ENCODE measurements at regions not wholly inside any gene's neighbourhood (a gene's known extent, or its start where the extent isn't known, plus 50 kb on each side); places are given as distances from the start of the nearest gene placed in this dataset.

DNA sequence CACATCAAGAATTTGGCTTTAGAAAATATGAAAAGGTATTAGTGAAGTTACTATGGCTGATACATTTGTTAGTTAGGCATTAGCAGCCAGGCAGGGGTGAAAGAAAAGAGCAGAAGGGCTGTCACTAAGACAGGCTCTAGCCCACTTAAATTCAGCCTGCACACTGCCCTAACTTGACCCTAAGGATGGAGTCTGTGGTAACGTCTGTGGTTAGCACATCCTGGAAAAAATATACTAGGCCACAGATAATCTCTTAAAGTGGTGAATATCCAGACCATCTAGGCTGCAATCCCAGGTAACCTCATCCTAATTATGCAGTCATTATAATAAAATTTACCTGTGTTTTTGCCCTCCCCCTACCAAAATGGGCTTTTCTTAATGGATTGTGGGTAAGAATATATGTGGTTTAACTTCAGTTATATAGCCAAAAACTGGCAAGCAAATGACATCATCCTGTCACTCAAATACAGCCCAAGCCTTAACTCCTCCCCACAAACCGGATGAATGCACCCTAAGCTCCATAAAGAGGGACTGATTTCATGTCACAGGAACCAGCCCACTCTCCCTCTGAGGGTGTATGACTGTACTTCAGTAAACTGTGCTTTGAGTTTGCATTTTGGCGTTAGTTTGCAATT is 440.9 kb downstream of the LRFN5 start:
- Histone ChIP-seq H3K4me2 (ENCODE audit: low read length) (no peak overlapping the region), H3K36me3 (ENCODE audit: low read depth, low read length) (no peaks in the 10 kb centered on the region), H3K9me2 (replicated peaks; ENCODE audit: low read length) (no peaks in the 10 kb centered on the region), H3K27me3 (ENCODE audit: low read length) (no peaks in the 10 kb centered on the region), H4K20me1 (ENCODE audit: low read length) (no peaks in the 10 kb centered on the region), H3K4me3 (ENCODE audit: low read length) (no peak overlapping the region), H3K27ac (ENCODE audit: low read length) (no peak overlapping the region), H3K9me3 (ENCODE audit: low read length) (no peaks in the 10 kb centered on the region), H3K4me1 (ENCODE audit: insufficient read depth, low read length) (0 out of 2 replicates have a peak, but pooled peaks cover 2% of the 10 kb centered on the region), H3F3A (ENCODE audit: low read length, unreplicated experiment) (no peaks in the 10 kb centered on the region), H3K9ac (ENCODE audit: low read length) (no peak overlapping the region), H2AFZ (ENCODE audit: low read length) (peak overlapping the region; percentile 39; the same call in 1 of the 2 replicates), H3K79me2 (ENCODE audit: low read length) (no peaks in the 10 kb centered on the region)
- DNase-seq (peak; percentile 49), ATAC-seq (peak; percentile 92)
- POLR2A ChIA-PET (ENCODE audit: unreplicated experiment) = interaction anchor here (0.6 kb wide), 1 partner anchor 1388 kb away, joined by 3 read pairs; no protein-coding TSS in a partner anchor
- CTCF ChIA-PET = no interaction called here
- intact Hi-C loops (cut with micrococcal nuclease) = no loop called here
- BruUV-seq (replicated peaks) = no TSS peak
- TF ChIP-seq EZH2phosphoT487 (IDR thresholded peaks at IDR 0.05; ENCODE audit: borderline replicate concordance, low read length) = no peak
- TF ChIP-seq EZH2 (IDR thresholded peaks at IDR 0.05; ENCODE audit: low read length, unreplicated experiment) = no peak
- TF ChIP-seq, protein P1, sequence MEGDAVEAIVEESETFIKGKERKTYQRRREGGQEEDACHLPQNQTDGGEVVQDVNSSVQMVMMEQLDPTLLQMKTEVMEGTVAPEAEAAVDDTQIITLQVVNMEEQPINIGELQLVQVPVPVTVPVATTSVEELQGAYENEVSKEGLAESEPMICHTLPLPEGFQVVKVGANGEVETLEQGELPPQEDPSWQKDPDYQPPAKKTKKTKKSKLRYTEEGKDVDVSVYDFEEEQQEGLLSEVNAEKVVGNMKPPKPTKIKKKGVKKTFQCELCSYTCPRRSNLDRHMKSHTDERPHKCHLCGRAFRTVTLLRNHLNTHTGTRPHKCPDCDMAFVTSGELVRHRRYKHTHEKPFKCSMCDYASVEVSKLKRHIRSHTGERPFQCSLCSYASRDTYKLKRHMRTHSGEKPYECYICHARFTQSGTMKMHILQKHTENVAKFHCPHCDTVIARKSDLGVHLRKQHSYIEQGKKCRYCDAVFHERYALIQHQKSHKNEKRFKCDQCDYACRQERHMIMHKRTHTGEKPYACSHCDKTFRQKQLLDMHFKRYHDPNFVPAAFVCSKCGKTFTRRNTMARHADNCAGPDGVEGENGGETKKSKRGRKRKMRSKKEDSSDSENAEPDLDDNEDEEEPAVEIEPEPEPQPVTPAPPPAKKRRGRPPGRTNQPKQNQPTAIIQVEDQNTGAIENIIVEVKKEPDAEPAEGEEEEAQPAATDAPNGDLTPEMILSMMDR (conservative IDR thresholded peaks at IDR 0.05; ENCODE audit: low read depth, low read length) = no peak

DNA sequence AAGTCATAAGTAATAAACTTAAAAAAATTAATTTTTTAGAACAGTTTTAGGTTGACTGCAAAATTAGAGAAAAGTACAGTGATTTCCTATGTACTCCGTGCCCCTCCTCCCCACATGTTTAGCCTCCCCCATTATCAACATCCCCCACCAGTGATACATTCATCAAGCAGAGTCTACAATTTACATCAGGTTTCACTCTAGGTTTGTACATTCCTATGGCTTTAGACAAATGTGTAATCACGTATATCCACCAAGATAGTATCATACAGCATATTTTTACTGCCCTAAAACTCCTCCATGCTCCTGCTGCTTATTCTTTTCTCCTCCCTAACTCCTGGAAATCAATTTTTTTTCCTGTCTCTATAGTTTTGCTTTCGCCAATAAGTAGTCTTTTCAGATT is 438.7 kb downstream of the LRFN5 start:
- no TSS peak for BruUV-seq (replicated peaks)
- no peak overlapping the region for H3K4me3 ChIP-seq (ENCODE audit: low read length)
- H3K9me3 ChIP-seq (ENCODE audit: low read length) = no peaks in the 10 kb centered on the region
- no peak for DNase-seq
- H3F3A ChIP-seq (ENCODE audit: low read length, unreplicated experiment) = no peaks in the 10 kb centered on the region
- POLR2A ChIA-PET (ENCODE audit: unreplicated experiment) = no interaction called here
- 0 out of 2 replicates have a peak, but pooled peaks cover 2% of the 10 kb centered on the region for H3K4me1 ChIP-seq (ENCODE audit: insufficient read depth, low read length)
- no peaks in the 10 kb centered on the region for H3K27me3 ChIP-seq (ENCODE audit: low read length)
- H2AFZ ChIP-seq (ENCODE audit: low read length) = no peak overlapping the region
- intact Hi-C loops (cut with micrococcal nuclease) = no loop called here
- H3K4me2 ChIP-seq (ENCODE audit: low read length) = no peak overlapping the region
- H3K27ac ChIP-seq (ENCODE audit: low read length) = no peak overlapping the region
- no peaks in the 10 kb centered on the region for H3K36me3 ChIP-seq (ENCODE audit: low read depth, low read length)
- no peaks in the 10 kb centered on the region for H3K79me2 ChIP-seq (ENCODE audit: low read length)
- no peaks in the 10 kb centered on the region for H4K20me1 ChIP-seq (ENCODE audit: low read length)
- H3K9me2 ChIP-seq (replicated peaks; ENCODE audit: low read length) = no peaks in the 10 kb centered on the region
- no peak for ATAC-seq
- CTCF ChIA-PET = no interaction called here
- H3K9ac ChIP-seq (ENCODE audit: low read length) = no peak overlapping the region
- no peak for TF ChIP-seq EZH2phosphoT487 (IDR thresholded peaks at IDR 0.05; ENCODE audit: borderline replicate concordance, low read length)
- no peak for TF ChIP-seq EZH2 (IDR thresholded peaks at IDR 0.05; ENCODE audit: low read length, unreplicated experiment)
- TF ChIP-seq, protein P1 (conservative IDR thresholded peaks at IDR 0.05; ENCODE audit: low read depth, low read length) = no peak

DNA sequence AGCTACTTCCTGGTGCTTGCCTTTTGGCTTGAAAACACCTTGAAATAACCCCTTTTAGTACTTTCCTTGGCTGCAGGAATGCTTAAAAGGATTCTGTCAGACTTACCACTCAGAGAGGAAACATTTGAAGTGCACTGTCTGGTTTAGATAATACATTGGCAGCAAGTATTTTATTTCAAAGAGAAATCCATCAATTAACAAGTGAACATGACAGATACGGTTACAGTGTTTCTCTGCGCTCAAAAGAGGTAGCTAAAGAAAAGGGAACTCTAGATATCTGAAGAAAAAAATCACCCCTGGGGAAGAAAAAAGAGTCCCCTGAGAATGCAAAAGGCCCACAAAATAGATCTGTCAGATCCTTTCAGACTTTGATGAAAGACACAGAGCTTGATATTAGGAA is 421.9 kb downstream of the LRFN5 start:
- H2AFZ ChIP-seq (ENCODE audit: low read length) = no peak overlapping the region
- no peaks in the 10 kb centered on the region for H3K36me3 ChIP-seq (ENCODE audit: low read depth, low read length)
- no peaks in the 10 kb centered on the region for H3K9me3 ChIP-seq (ENCODE audit: low read length)
- DNase-seq = no peak
- no peak overlapping the region for H3K4me2 ChIP-seq (ENCODE audit: low read length)
- no peak overlapping the region for H3K27ac ChIP-seq (ENCODE audit: low read length)
- H3K27me3 ChIP-seq (ENCODE audit: low read length) = no peaks in the 10 kb centered on the region
- H3K9me2 ChIP-seq (replicated peaks; ENCODE audit: low read length) = no peaks in the 10 kb centered on the region
- no peaks in the 10 kb centered on the region for H4K20me1 ChIP-seq (ENCODE audit: low read length)
- TF ChIP-seq EZH2 (IDR thresholded peaks at IDR 0.05; ENCODE audit: low read length, unreplicated experiment) = no peak
- TF ChIP-seq EZH2phosphoT487 (IDR thresholded peaks at IDR 0.05; ENCODE audit: borderline replicate concordance, low read length) = no peak
- TF ChIP-seq, protein P1 (conservative IDR thresholded peaks at IDR 0.05; ENCODE audit: low read depth, low read length) = no peak
- ChIA-PET POLR2A (ENCODE audit: unreplicated experiment) (no interaction called here), CTCF (no interaction called here)
- ATAC-seq = no peak
- no TSS peak for BruUV-seq (replicated peaks)
- H3K4me3 ChIP-seq (ENCODE audit: low read length) = no peak overlapping the region
- H3K79me2 ChIP-seq (ENCODE audit: low read length) = no peaks in the 10 kb centered on the region
- H3K4me1 ChIP-seq (ENCODE audit: insufficient read depth, low read length) = no peaks in the 10 kb centered on the region
- no peak overlapping the region for H3K9ac ChIP-seq (ENCODE audit: low read length)
- no peaks in the 10 kb centered on the region for H3F3A ChIP-seq (ENCODE audit: low read length, unreplicated experiment)
- intact Hi-C loops (cut with micrococcal nuclease) = loop anchor here (10.0 kb wide), 1 partner anchor 414 kb away; no protein-coding TSS in a partner anchor

Measured in PC-3 (cell line).